ENCODE measurements at regions not wholly inside any gene's neighbourhood (a gene's known extent, or its start where the extent isn't known, plus 50 kb on each side); places are given as distances from the start of the nearest gene placed in this dataset.

DNA sequence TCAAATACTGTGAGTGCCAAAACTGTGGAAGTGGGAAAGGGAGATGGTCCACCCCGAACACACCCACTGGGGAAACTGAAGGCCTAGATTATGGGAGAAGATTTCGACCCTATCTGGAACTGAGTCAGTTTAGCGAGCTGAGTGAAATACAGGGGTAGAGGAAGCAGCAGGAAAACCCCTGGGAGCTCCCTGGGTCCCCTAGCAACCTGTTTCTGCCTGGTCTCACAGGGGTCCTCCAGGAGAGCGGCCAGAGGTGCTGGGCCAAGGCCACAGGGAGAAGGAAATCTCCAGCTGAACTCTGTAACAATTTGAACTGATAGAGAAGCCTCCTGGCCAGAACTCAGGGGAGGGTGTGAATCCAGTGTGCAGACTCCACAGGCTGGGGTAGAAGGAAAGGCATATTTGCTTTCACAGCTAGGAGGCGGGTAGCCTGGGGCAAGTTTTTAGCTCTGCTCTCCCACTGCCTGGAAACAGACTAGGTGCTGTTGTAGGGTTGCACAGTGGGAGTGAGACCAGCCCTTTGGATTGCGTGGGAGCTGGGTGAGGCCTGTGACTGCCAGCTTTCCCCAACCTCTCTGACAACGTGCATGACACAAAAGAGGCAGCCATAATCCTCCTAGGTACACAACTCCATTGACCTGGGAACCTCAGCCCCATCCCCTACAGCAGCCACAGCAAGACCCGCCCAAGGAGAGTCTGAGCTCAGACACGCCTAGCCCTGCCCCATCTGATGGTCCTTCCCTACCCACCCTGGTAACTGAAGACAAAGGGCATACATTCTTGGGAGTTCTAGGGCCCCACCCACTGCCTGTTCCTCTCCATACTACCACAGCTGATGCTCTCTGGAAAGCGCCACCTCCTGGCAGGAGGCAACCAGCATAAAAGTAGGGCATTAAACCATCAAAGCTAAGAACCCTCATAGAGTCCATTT is 78.8 kb upstream of the GPBP1 start:
- Histone ChIP-seq H3K36me3 (ENCODE audit: insufficient read depth, insufficient read length, low read length) (no peaks in the 10 kb centered on the region), H3K4me3 (ENCODE audit: insufficient read length, low read depth) (no peak overlapping the region), H3K4me1 (ENCODE audit: insufficient read depth, insufficient read length) (no peaks in the 10 kb centered on the region), H3K9me3 (ENCODE audit: insufficient read depth, low read length) (peaks cover 8% of the 10 kb centered on the region; the same call in 1 of the 2 replicates), H3K27me3 (ENCODE audit: insufficient read depth, insufficient read length) (no peaks in the 10 kb centered on the region), H3K9ac (ENCODE audit: insufficient read length, low read depth) (no peak overlapping the region)
- TF ChIP-seq YY1 (IDR thresholded peaks at IDR 0.05; ENCODE audit: insufficient read depth, insufficient read length) (no peak), ZNF274 (IDR thresholded peaks at IDR 0.05; ENCODE audit: low read depth, low read length) (no peak), SUZ12 (IDR thresholded peaks at IDR 0.05; ENCODE audit: extremely low read depth, insufficient read depth, insufficient read length) (no peak)
- no peak for DNase-seq (ENCODE audit: low read depth, low spot score)

DNA sequence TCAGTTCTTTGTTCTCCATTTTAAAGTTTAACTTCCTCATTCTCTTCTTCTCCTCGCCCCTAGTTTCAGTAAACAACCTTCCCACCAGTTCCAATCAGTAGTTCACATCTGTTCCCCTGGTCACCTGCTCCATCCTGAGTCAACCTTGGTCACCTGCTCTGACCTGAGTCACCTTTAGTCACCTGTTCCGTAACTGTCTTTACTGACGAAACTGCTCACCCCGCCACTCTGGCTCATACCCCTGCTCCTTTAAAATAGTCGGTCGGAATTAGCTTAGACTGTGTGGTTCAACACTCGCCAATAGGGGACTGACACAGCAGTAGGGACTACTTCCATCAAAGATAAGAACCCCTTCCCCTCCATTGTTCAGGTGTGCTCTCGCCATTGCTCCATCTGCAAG is 76.3 kb upstream of the GPBP1 start:
- peaks cover 8% of the 10 kb centered on the region; the same call in 1 of the 2 replicates for H3K9me3 ChIP-seq (ENCODE audit: insufficient read depth, low read length)
- no peak for TF ChIP-seq YY1 (IDR thresholded peaks at IDR 0.05; ENCODE audit: insufficient read depth, insufficient read length)
- TF ChIP-seq SUZ12 (IDR thresholded peaks at IDR 0.05; ENCODE audit: extremely low read depth, insufficient read depth, insufficient read length) = no peak
- no peak for TF ChIP-seq ZNF274 (IDR thresholded peaks at IDR 0.05; ENCODE audit: low read depth, low read length)
- no peaks in the 10 kb centered on the region for H3K4me1 ChIP-seq (ENCODE audit: insufficient read depth, insufficient read length)
- H3K9ac ChIP-seq (ENCODE audit: insufficient read length, low read depth) = no peak overlapping the region
- DNase-seq (ENCODE audit: low read depth, low spot score) = no peak
- H3K4me3 ChIP-seq (ENCODE audit: insufficient read length, low read depth) = no peak overlapping the region
- H3K27me3 ChIP-seq (ENCODE audit: insufficient read depth, insufficient read length) = no peaks in the 10 kb centered on the region
- no peaks in the 10 kb centered on the region for H3K36me3 ChIP-seq (ENCODE audit: insufficient read depth, insufficient read length, low read length)

DNA sequence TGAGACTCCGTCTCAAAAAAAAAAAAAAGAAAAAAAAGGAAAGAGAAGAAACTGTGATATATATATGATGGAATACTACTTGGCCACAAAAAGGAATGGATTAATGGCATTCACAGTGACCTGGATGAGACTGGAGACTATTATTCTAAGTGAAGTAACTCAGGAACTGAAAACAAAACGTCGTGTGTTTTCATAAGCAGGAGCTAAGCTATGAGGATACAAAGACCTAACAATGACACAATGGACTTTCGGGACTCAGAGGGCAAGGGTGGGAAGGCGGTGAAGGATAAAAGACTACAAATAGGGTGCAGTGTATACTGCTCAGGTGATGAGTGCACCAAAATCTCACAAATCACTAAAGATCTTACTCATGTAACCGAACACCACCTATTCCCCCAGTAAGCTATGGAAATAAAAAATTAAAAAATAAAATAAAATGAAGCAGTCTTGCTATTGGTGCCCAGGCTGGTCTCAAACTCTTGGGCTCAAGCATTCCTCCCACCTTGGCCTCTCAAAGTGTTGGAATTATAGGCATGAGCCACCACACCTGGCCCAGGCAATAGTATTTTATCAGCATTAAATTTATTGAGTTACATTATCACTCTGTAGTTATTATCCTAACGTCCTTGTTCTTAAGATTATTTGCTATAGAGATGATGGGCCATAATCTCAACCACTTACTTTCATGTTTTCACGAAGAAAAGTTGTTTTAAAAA is 71.5 kb upstream of the GPBP1 start:
- Histone ChIP-seq H3K4me1 (ENCODE audit: insufficient read depth, insufficient read length) (no peaks in the 10 kb centered on the region), H3K9me3 (ENCODE audit: insufficient read depth, low read length) (peaks cover 7% of the 10 kb centered on the region; the same call in 1 of the 2 replicates)
- TF ChIP-seq SUZ12 (IDR thresholded peaks at IDR 0.05; ENCODE audit: extremely low read depth, insufficient read depth, insufficient read length) = no peak
- TF ChIP-seq YY1 (IDR thresholded peaks at IDR 0.05; ENCODE audit: insufficient read depth, insufficient read length) = no peak
- TF ChIP-seq ZNF274 (IDR thresholded peaks at IDR 0.05; ENCODE audit: low read depth, low read length) = no peak

DNA sequence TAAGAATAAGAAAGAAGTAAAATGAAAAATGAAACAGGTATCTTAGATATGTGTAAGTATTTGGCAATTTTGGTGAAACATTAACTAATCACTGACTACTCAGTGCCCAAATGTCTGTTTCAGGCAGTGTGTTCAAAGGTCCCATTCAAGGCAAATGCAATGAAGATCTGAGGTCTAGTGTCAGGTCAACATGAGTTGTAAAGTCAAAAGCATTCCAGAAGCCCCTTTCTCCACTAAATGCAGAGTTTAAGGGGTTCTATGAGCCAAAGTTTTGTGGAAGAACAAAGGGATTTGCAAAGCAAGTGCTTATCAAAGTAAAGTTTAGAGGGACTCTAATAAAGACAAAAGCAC is 71.0 kb upstream of the GPBP1 start:
- DNase-seq (ENCODE audit: low read depth, low spot score) = no peak

More for the DNA sequence above, 71.5 kb upstream of the GPBP1 start:
- no peak for DNase-seq (ENCODE audit: low read depth, low spot score)
- no peaks in the 10 kb centered on the region for H3K36me3 ChIP-seq (ENCODE audit: insufficient read depth, insufficient read length, low read length)
- H3K4me3 ChIP-seq (ENCODE audit: insufficient read length, low read depth) = no peak overlapping the region
- H3K27me3 ChIP-seq (ENCODE audit: insufficient read depth, insufficient read length) = no peaks in the 10 kb centered on the region
- H3K9ac ChIP-seq (ENCODE audit: insufficient read length, low read depth) = no peak overlapping the region

DNA sequence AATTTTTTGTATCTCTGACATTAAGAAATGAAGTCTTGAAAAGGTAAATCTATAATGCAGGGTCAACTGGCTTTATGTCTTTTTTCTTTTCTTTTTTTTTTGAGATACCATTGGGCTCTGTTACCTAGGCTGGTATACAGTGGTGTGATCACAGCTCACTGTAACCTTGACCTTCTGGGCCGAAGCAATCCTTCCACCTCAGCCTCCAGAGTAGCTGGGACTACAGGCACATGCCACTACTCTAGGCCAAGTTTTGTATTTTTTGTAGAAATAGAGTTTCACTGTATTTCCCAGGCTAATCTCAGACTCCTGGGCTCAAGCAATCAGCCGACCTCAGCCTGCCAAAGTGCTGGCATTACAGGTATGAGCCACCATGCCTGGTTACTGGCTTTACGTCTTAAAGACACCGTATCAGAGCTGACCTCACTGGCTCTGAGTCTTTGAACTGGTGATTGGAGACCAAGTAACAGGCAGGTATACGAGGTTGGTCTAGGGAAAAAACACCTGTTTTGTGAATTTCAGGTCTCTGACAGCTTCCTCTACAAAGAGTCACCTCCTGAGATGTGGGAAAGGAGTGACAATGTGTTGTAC is 70.4 kb upstream of the GPBP1 start:
- no peaks in the 10 kb centered on the region for H3K36me3 ChIP-seq (ENCODE audit: insufficient read depth, insufficient read length, low read length)
- H3K4me1 ChIP-seq (ENCODE audit: insufficient read depth, insufficient read length) = no peaks in the 10 kb centered on the region
- H3K27me3 ChIP-seq (ENCODE audit: insufficient read depth, insufficient read length) = no peaks in the 10 kb centered on the region
- TF ChIP-seq ZNF274 (IDR thresholded peaks at IDR 0.05; ENCODE audit: low read depth, low read length) (no peak), SUZ12 (IDR thresholded peaks at IDR 0.05; ENCODE audit: extremely low read depth, insufficient read depth, insufficient read length) (no peak), YY1 (IDR thresholded peaks at IDR 0.05; ENCODE audit: insufficient read depth, insufficient read length) (no peak)
- H3K4me3 ChIP-seq (ENCODE audit: insufficient read length, low read depth) = no peak overlapping the region
- no peak for DNase-seq (ENCODE audit: low read depth, low spot score)
- H3K9me3 ChIP-seq (ENCODE audit: insufficient read depth, low read length) = no peaks in the 10 kb centered on the region
- no peak overlapping the region for H3K9ac ChIP-seq (ENCODE audit: insufficient read length, low read depth)

More for the DNA sequence above, 71.0 kb upstream of the GPBP1 start:
- Histone ChIP-seq H3K9me3 (ENCODE audit: insufficient read depth, low read length) (peaks cover 1% of the 10 kb centered on the region; the same call in 1 of the 2 replicates), H3K36me3 (ENCODE audit: insufficient read depth, insufficient read length, low read length) (no peaks in the 10 kb centered on the region), H3K27me3 (ENCODE audit: insufficient read depth, insufficient read length) (no peaks in the 10 kb centered on the region), H3K4me3 (ENCODE audit: insufficient read length, low read depth) (no peak overlapping the region), H3K9ac (ENCODE audit: insufficient read length, low read depth) (no peak overlapping the region), H3K4me1 (ENCODE audit: insufficient read depth, insufficient read length) (no peaks in the 10 kb centered on the region)
- no peak for TF ChIP-seq SUZ12 (IDR thresholded peaks at IDR 0.05; ENCODE audit: extremely low read depth, insufficient read depth, insufficient read length)
- TF ChIP-seq YY1 (IDR thresholded peaks at IDR 0.05; ENCODE audit: insufficient read depth, insufficient read length) = no peak
- TF ChIP-seq ZNF274 (IDR thresholded peaks at IDR 0.05; ENCODE audit: low read depth, low read length) = no peak

DNA sequence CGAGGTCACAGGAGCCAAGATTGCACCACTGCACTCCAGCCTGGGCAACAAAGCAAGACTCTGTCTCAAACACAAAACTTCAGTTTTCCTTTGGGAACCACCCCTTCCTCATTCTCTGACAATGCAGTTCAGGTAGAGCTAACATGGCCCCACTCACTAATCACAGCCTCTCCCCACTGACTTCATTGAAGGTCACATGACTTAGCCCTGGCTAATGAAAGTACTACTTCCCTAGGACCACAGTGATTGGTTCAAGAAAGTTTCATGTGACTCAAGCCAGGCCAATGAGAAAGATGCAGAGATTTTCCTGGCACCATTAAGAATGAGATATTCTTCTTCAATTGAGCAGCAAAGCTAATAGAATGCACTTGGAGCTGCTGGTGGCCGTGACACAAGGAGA is 67.2 kb upstream of the GPBP1 start:
- TF ChIP-seq YY1 (IDR thresholded peaks at IDR 0.05; ENCODE audit: insufficient read depth, insufficient read length) (no peak), ZNF274 (IDR thresholded peaks at IDR 0.05; ENCODE audit: low read depth, low read length) (no peak), SUZ12 (IDR thresholded peaks at IDR 0.05; ENCODE audit: extremely low read depth, insufficient read depth, insufficient read length) (no peak)
- DNase-seq (ENCODE audit: low read depth, low spot score) = no peak

More for the DNA sequence above, 67.2 kb upstream of the GPBP1 start:
- no peak overlapping the region for H3K4me3 ChIP-seq (ENCODE audit: insufficient read length, low read depth)
- H3K9me3 ChIP-seq (ENCODE audit: insufficient read depth, low read length) = no peaks in the 10 kb centered on the region
- H3K36me3 ChIP-seq (ENCODE audit: insufficient read depth, insufficient read length, low read length) = no peaks in the 10 kb centered on the region
- H3K9ac ChIP-seq (ENCODE audit: insufficient read length, low read depth) = no peak overlapping the region
- H3K4me1 ChIP-seq (ENCODE audit: insufficient read depth, insufficient read length) = no peaks in the 10 kb centered on the region
- no peaks in the 10 kb centered on the region for H3K27me3 ChIP-seq (ENCODE audit: insufficient read depth, insufficient read length)
